IMR-90 (cell line): ENCODE measurements at regions not wholly inside any gene's neighbourhood (a gene's known extent, or its start where the extent isn't known, plus 50 kb on each side); places are given as distances from the start of the nearest gene placed in this dataset.

Experiments
- CTCF ChIP-seq: conservative IDR thresholded peaks from 2 replicates; pipeline ENCODE4 v1.5.1; 2012; ENCODE audit warnings: mild to moderate bottlenecking, low read depth, low read length, improper control_type of control experiment
- MAFK ChIP-seq: IDR thresholded peaks from 2 replicates; pipeline ENCODE4 v1.6.1; 2012; ENCODE audit warnings: low read depth, low read length, improper control_type of control experiment
- RFX5 ChIP-seq: IDR thresholded peaks from 2 replicates; pipeline ENCODE4 v1.8.0; 2012; ENCODE audit warnings: low read depth, mild to moderate bottlenecking, low read length, moderate library complexity

GRCh38 chr9:82613498-82613897 is 449.4 kb downstream of the RASEF start:
- TF ChIP-seq MAFK (no peak), CTCF (no peak), RFX5 (no peak)
